Gastrocnemius medialis (tissue), 4 donors: ENCODE measurements at regions not wholly inside any gene's neighbourhood (a gene's known extent, or its start where the extent isn't known, plus 50 kb on each side); places are given as distances from the start of the nearest gene placed in this dataset.

ENCODE experiments used
- ATAC-seq, 2 donors: fragments of 150-250 bp; one replicate each; pipeline ENCODE4 v1.9.1; 2016
- DNase-seq, 2 donors: peaks; one replicate each; pipeline ENCODE4 v3.0.0-alpha.2; 2019
- H3K27ac ChIP-seq, 4 donors: fragments of 200-600 bp; sonication (generic); 1 replicate in 1 of 4; 2 replicates in 3 of 4; pipeline ENCODE4 v1.5.1; 2016 to 2018; ENCODE audit warnings: mild to moderate bottlenecking in 2 of 4, moderate library complexity in 1 of 4
- H3K27me3 ChIP-seq, 3 donors: fragments of 200-600 bp; sonication (generic) in 2 of 3; 1 replicate in 1 of 3; 2 replicates in 2 of 3; pipeline versions ENCODE4 v1.5.1 to v1.6.0; 2016 to 2019; ENCODE audit warnings: mild to moderate bottlenecking in 1 of 3, moderate library complexity in 1 of 3
- H3K36me3 ChIP-seq, 2 donors: fragments of 200-600 bp; sonication (generic) in 1 of 2; one replicate each; pipeline ENCODE4 v1.5.1; 2017 to 2018
- H3K4me1 ChIP-seq, 2 donors: fragments of 200-600 bp; sonication (generic) in 1 of 2; one replicate each; pipeline ENCODE4 v1.5.1; 2016 to 2017; ENCODE audit warnings: mild to moderate bottlenecking in 2 of 2
- H3K4me3 ChIP-seq, 4 donors: fragments of 200-600 bp; sonication (generic) in 3 of 4; 1 replicate in 1 of 4; 2 replicates in 3 of 4; pipeline ENCODE4 v1.5.1; 2016 to 2019; ENCODE audit warnings: mild to moderate bottlenecking in 2 of 4
- H3K9me3 ChIP-seq, 3 donors: fragments of 200-600 bp; sonication (generic) in 2 of 3; 1 replicate in 1 of 3; 2 replicates in 2 of 3; pipeline ENCODE4 v1.5.1; 2016 to 2019
- CTCF ChIP-seq, 5 experiments: fragments of 450-650 bp in 3 of 5; fragments of 200-600 bp in 2 of 5; sonication (generic) in 2 of 5; IDR thresholded peaks in 4 of 5; conservative IDR thresholded peaks in 1 of 5; 1 replicate in 4 of 5; 2 replicates in 1 of 5; pipeline ENCODE4 v1.5.1; 2016 to 2019; ENCODE audit warnings: antibody characterized with exemption in 5 of 5, mild to moderate bottlenecking in 3 of 5, moderate library complexity in 3 of 5
- POLR2A ChIP-seq, 2 donors: fragments of 450-650 bp; IDR thresholded peaks; one replicate each; pipeline ENCODE4 v1.6.1; 2017; ENCODE audit warnings: antibody characterized with exemption in 2 of 2, mild to moderate bottlenecking in 2 of 2, moderate library complexity in 2 of 2
- in situ Hi-C, 4 donors: fragments of 200-750 bp; cut with MboI; loops; one replicate each; pipeline versions ENCODE4 v1.15.0 to v1.8.0; 2017; ENCODE audit warnings: low sequenced_read_pairs in 4 of 4
- intact Hi-C: fragments of 100-400 bp; cut with DNase I; formaldehyde crosslinking; loops from one replicate; pipeline ENCODE4 v1.15.1; 2023; ENCODE audit warnings: low total_unique reads

DNA sequence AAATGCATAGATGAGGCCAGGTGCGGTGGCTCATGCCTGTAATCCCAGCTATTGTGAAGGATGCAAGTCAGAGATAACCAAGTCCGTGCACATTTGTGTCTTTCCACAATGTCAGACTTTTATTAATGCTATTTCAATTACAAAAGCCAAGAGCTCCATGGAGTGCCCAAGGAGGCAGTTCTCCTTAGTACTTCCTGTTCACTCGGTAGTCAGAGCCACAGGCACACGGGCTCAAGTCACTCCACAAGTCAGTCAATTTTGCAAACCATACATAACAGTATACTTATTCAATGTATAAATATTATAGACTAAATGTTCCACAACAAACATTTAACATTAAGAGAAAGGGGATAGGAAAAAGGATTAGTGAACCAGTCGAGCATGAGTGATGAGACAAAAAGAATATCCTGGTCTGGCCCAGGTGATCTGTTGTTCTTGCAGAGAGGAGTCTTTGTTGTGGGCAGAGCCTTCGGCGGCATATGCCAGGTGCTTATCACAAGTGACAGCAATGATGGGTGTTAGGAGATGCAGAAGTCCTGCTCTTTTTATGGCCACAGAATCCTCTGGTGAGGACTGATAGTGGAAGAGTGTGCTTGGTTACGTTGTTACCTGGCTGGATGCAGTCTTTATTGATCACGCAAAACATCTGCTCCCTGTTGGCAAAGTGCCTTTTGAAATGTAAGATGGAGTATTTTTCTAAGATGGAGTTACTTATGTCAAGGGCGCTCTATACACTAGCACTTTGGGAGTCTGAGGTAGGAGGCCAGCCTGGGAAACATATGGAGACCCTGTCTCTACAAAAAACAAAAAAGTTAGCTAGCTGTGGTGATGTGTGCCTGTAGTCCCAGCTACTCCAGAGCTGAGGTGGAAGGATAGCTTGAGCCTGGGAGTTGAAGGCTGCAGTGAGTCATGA, 167.0 kb upstream of the FBXL17 start:
- Histone ChIP-seq H3K4me1 (no peaks in the 10 kb centered on the region), H3K36me3 (no peaks in the 10 kb centered on the region), H3K27me3 (no peaks in the 10 kb centered on the region), H3K9me3 (no peaks in the 10 kb centered on the region), H3K4me3 (no peak overlapping the region), H3K27ac (no peak overlapping the region)
- no peak for TF ChIP-seq CTCF (IDR thresholded peaks at IDR 0.05 in 4 of 5, conservative IDR thresholded peaks at IDR 0.05 in 1 of 5)
- TF ChIP-seq POLR2A (IDR thresholded peaks at IDR 0.05) = no peak
- DNase-seq (no peak), ATAC-seq (no peak)
- in situ Hi-C loops (no loop called here), intact Hi-C loops (no loop called here)

GRCh38 chr5:108546939-108547338, 165.0 kb upstream of the FBXL17 start:
- Histone ChIP-seq H3K27me3 (no peaks in the 10 kb centered on the region), H3K36me3 (no peaks in the 10 kb centered on the region), H3K9me3 (no peaks in the 10 kb centered on the region), H3K4me1 (no peaks in the 10 kb centered on the region), H3K4me3 (no peak overlapping the region), H3K27ac (no peak overlapping the region)
- ATAC-seq (no peak), DNase-seq (no peak)
- no peak for TF ChIP-seq POLR2A (IDR thresholded peaks at IDR 0.05)
- TF ChIP-seq CTCF (IDR thresholded peaks at IDR 0.05 in 4 of 5, conservative IDR thresholded peaks at IDR 0.05 in 1 of 5) = no peak
- intact Hi-C loops = no loop called here
- in situ Hi-C loops = no loop called here

DNA sequence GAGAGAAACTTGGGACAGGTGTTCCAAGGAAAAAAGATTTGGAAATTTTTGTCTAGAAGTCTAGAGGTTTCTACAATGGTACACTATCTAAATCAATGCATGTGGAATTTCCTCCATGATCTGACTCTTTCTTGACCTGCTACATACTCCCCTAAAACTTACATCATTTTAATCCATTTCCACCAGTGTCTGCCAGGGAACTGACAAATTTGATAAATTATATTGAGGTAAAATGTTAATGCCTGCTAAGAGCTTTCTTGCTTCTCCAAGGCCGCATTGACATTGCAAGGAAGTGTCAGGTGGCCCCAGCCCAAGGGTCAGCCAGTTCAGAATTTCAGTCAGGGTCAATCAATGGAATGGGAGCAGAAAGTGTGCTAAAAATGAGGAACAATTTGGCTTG, 163.4 kb upstream of the FBXL17 start:
- ATAC-seq (no peak), DNase-seq (no peak)
- in situ Hi-C loops = no loop called here
- H3K4me3 ChIP-seq = no peak overlapping the region
- intact Hi-C loops = no loop called here
- TF ChIP-seq POLR2A (IDR thresholded peaks at IDR 0.05) = no peak
- TF ChIP-seq CTCF (IDR thresholded peaks at IDR 0.05 in 4 of 5, conservative IDR thresholded peaks at IDR 0.05 in 1 of 5) = no peak
- no peaks in the 10 kb centered on the region for H3K27me3 ChIP-seq
- H3K9me3 ChIP-seq = no peaks in the 10 kb centered on the region
- no peaks in the 10 kb centered on the region for H3K4me1 ChIP-seq
- H3K36me3 ChIP-seq = no peaks in the 10 kb centered on the region
- no peak overlapping the region for H3K27ac ChIP-seq

DNA sequence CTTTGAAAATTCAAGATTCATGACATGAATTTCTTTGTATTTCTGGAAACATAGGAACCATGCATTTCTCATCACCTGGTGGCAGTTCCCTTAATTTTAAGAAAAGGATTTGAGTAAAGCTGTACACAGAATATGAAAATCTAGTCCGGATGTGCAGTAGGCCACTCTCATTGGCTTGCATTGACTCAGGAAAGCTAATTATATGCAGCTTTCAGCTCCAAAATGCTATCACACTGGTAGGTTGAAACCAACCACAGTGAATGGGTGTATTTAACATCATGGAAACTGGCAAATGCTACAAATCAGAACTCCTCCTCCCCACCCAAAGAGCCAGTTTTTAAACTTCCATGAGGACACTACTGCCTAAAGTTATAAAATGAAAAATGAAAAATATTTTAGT, 161.6 kb upstream of the FBXL17 start:
- Histone ChIP-seq H3K27me3 (no peaks in the 10 kb centered on the region), H3K4me1 (no peaks in the 10 kb centered on the region), H3K27ac (no peak overlapping the region), H3K36me3 (no peaks in the 10 kb centered on the region), H3K4me3 (no peak overlapping the region), H3K9me3 (no peaks in the 10 kb centered on the region)
- TF ChIP-seq POLR2A (IDR thresholded peaks at IDR 0.05) (no peak), CTCF (IDR thresholded peaks at IDR 0.05 in 4 of 5, conservative IDR thresholded peaks at IDR 0.05 in 1 of 5) (no peak)
- in situ Hi-C loops = no loop called here
- intact Hi-C loops = no loop called here
- ATAC-seq (no peak), DNase-seq (no peak)
